ENCODE measurements at regions not wholly inside any gene's neighbourhood (a gene's known extent, or its start where the extent isn't known, plus 50 kb on each side); places are given as distances from the start of the nearest gene placed in this dataset.
"Not testable (repeated sequence)": the region's sequence is repeated elsewhere in the genome, so short reads cannot be mapped to it uniquely, and the experiment has no call there.

DNA sequence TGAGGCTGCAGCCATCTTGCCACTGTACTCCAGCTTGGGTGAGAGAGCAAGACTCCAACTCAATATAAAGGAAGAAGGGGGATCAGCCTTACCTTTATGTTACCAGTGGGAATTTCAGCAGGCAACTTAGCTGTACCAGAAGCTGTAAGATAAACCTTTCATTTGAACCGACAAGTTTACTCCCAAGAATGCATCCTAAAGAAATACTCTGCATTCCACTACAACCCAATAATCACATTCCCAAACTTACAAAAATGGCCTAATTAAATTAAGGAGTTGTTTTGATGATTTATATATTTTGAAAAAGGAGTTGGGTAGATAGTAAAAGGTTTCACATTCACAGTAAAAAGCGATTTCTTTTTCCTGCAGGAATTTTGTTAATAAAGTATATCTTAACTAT is 241.4 kb downstream of the TTC8 start:
- DNase-seq (ENCODE audit: low read depth) = no peak

DNA sequence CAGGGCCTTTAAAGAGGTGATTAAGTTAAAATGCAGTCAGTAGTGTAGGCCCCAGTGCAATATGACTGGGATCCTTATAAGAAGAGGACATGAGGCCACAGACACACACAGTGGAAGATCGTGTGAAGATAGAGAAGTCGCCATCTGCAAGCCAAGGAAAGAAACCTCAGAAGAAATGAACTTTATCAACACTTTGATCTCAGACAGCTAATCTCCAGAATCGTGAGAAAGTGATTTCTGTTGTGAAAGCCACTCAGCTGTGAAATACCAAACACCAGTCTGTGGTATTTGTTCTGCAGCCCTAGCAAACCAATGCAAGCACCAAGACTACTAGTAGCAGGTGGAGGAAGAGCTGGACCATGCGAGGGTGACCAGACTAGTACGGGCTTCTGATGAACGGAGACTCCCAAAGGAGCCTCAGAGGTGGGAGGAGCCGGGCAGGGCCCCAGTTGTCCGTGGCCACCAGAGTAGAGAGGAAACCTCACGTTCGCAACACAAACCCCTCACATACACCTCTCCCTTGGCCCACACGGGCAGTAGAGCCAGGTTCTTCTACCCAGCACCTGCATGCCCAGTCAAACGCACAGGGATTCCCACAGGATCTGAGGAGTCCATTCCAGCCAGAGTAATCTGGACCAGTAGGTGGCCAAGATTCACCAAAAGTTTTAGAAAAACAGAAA is 243.0 kb downstream of the TTC8 start:
- DNase-seq (ENCODE audit: low read depth) = no peak

GRCh38 chr14:89078021-89078795 is 253.8 kb downstream of the TTC8 start:
- no peak for DNase-seq (ENCODE audit: low read depth)

- no peak for DNase-seq (ENCODE audit: low read depth)
Observed at GRCh38 chr14:89085231-89085731, 260.8 kb downstream of the TTC8 start.

- no peak for DNase-seq (ENCODE audit: low read depth)
Observed at GRCh38 chr14:89085737-89086382, 261.4 kb downstream of the TTC8 start.

DNA sequence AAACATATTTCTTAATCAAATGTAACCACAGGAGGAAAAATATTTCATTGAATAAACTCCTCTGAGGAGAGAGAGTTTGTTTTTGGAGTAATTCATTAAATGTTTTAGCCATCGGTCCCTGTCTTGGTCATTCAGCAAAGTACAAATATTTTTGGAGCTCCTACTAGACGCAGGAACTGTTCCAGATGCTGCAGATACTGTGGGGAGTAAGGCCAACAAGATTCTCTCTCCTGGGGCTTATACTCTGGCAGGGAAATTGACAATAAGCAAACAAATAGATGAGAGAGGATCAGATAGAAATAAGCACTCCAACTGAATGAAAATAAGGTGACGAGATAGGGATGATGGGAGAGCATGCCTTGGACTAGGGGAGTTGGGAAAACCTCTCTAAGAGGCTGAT is 264.1 kb downstream of the TTC8 start:
- DNase-seq (ENCODE audit: low read depth) = no peak

- no peak for DNase-seq (ENCODE audit: low read depth)
Observed at GRCh38 chr14:89089330-89089729, 264.9 kb downstream of the TTC8 start.

DNA sequence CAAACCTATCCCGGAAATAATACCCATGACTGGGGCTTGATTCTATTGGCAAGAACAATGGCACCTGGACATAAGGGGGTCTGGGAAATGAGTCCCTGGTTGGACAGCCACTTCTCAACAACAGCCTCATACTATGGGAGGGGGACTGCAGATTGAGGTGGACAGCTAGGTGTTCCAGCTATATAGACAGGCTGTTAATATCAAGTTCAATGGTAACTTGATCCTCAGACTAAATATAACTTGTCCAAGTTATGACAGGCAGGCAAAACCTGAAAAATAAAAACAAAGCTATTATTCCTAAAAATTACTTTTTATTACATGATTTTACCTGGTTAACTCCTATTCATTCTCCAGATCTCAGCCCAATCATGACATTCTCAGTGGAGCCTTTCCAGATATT is 267.3 kb downstream of the TTC8 start:
- no peak for DNase-seq (ENCODE audit: low read depth)

DNA sequence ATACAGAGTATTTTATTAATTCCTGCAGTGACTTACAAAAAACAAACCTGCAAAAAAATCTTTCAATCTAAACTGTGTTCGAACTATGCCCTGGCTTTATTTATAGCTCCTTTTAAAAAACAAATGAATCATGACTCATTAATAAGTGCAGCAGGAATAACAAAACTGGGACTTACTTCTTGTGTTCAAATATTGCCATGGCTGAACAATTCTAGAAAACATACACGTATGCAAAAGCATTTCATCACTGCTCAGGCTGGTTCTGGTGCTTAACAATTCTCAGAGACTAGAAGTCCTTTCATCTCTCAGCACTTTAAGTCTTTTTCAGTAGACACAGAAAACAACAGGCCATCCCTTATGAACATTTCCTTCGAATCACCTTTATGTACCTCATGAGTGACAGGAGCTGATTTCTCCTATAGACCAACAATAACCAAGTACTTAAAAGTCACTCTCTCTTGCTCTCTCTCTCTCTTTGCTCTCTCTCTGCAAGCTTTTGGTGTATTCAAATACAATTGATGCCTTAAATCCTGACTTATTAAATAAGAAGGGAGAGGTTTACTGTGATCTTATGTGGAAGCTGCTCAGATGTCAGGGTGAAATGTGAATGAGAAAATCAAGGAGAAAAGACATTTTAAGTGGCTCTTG is 268.8 kb downstream of the TTC8 start:
- no peak for DNase-seq (ENCODE audit: low read depth)

GRCh38 chr14:89095036-89095435 is 270.6 kb downstream of the TTC8 start:
- DNase-seq (ENCODE audit: low read depth) = no peak

DNA sequence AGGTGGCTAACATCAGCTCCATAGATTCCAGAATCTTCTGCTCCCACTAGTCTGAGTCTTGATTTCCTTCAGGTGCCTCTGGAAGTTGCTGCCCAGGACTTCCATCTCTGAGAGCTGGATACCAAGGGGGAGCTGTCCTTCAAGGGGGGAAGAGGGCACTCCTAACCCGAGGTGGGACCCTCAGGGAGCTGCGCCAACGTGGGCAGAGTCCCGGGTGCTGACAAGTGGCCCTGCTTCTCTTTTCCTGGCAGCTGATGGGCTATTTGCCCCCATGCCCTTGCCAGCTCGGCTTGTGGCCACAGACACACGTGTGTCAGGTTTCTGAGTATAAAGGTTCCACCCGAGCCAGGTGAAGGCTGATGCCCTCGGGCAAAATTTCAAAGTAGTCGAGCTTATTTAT is 272.5 kb downstream of the TTC8 start:
- no peak for DNase-seq (ENCODE audit: low read depth)

DNA sequence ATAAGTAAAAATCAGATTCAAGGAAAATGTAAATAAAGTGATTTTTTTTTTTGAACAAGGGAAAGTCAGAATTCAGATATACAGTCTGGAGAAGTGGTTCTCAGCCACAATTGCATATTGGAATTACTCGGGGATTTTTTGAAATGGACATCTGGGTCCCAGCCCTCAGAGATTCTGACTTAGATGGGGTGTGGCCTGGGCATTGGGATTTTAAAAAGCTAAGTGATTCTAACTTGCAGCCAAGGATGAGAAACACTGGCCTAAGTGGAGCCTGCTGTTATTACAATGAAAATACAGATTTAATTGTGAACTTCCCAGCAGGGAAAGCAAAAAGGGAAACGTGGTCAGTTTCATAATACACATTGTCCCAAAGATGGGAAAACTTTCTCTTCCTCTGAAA is 273.8 kb downstream of the TTC8 start:
- DNase-seq (ENCODE audit: low read depth) = no peak

- not testable (repeated sequence) for DNase-seq (ENCODE audit: low read depth)
Observed at GRCh38 chr14:89104171-89104817, 279.8 kb downstream of the TTC8 start.

DNA sequence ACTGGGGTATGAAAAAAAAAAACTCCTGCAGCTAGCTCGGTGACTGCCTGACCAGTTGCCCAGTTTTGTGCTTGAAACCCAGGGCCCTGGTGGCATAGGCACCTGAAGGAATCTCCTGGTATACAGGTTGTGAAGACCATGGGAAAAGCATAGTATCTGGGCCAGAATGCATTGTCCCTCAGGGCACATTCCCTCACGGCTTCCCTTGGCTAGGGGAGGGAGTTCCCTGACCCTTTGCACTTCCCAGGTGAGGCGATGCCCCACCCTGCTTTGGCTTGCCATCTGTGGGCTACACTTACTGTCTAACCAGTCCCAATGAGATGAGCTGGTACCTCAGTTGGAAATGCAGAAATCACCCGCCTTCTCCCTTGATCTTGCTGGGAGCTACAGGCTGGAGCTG is 280.4 kb downstream of the TTC8 start:
- not testable (repeated sequence) for DNase-seq (ENCODE audit: low read depth)
